PC-9 (cell line): ENCODE measurements at regions not wholly inside any gene's neighbourhood (a gene's known extent, or its start where the extent isn't known, plus 50 kb on each side); places are given as distances from the start of the nearest gene placed in this dataset.

Source experiments
- CTCF ChIP-seq: fragments of 200-600 bp; sonication (generic); conservative IDR thresholded peaks from 2 replicates; pipeline ENCODE4 v1.6.1; 2017; ENCODE audit warnings: mixed run types, antibody characterized with exemption, mild to moderate bottlenecking, moderate library complexity
- EZH2 ChIP-seq: fragments of 200-600 bp; sonication (generic); IDR thresholded peaks from 2 replicates; pipeline ENCODE4 v1.8.0; 2017; ENCODE audit warnings: antibody characterized with exemption, low read depth

- TF ChIP-seq CTCF (no peak), EZH2 (no peak)
These were observed 1482.8 kb downstream of the EFNB2 start for GRCh38 chr13:105052711-105053110.
